Subcutaneous abdominal adipose tissue (tissue), 5 donors: ENCODE measurements at regions not wholly inside any gene's neighbourhood (a gene's known extent, or its start where the extent isn't known, plus 50 kb on each side); places are given as distances from the start of the nearest gene placed in this dataset.

Source experiments
- H3K27ac ChIP-seq: one replicate; pipeline ENCODE4 v1.7.0; 2013; ENCODE audit warnings: low read depth, mild to moderate bottlenecking, inconsistent platforms, low read length, moderate library complexity
- H3K27me3 ChIP-seq, 5 donors: one replicate each; pipeline ENCODE4 v1.7.0; 2013; ENCODE audit warnings: low read length in 5 of 5, inconsistent platforms in 1 of 5; ENCODE audit not compliant: control insufficient read depth in 5 of 5, insufficient read depth in 4 of 5
- H3K36me3 ChIP-seq, 5 donors: one replicate each; pipeline ENCODE4 v1.7.0; 2013; ENCODE audit warnings: low read length in 5 of 5; ENCODE audit not compliant: control insufficient read depth in 5 of 5, insufficient read depth in 5 of 5
- H3K4me1 ChIP-seq, 5 donors: one replicate each; pipeline ENCODE4 v1.7.0; 2013; ENCODE audit warnings: low read length in 5 of 5, mild to moderate bottlenecking in 3 of 5, moderate library complexity in 1 of 5; ENCODE audit not compliant: control insufficient read depth in 5 of 5, insufficient read depth in 5 of 5
- H3K4me3 ChIP-seq, 5 donors: one replicate each; pipeline ENCODE4 v1.7.0; 2013; ENCODE audit warnings: low read length in 5 of 5, low read depth in 1 of 5
- H3K9ac ChIP-seq, 5 donors: one replicate each; pipeline ENCODE4 v1.7.0; 2013; ENCODE audit warnings: low read length in 5 of 5, mild to moderate bottlenecking in 4 of 5, moderate library complexity in 3 of 5
- H3K9me3 ChIP-seq, 5 donors: one replicate each; pipeline ENCODE4 v1.7.0; 2013; ENCODE audit warnings: low read length in 5 of 5; ENCODE audit not compliant: control insufficient read depth in 5 of 5
- donor health status: healthy.
- donor health status: healthy.
- donor health status: healthy.
- donor health status: healthy.
- donor health status: healthy.

- Histone ChIP-seq H3K27me3 (peaks cover 0 to 18% (median 6%) of the 10 kb centered on the region in 5 donors), H3K9ac (no peak overlapping the region), H3K9me3 (no peaks in the 10 kb centered on the region), H3K4me1 (peaks cover 0 to 7% (median 0%) of the 10 kb centered on the region in 5 donors), H3K36me3 (no peaks in the 10 kb centered on the region), H3K27ac (no peak overlapping the region), H3K4me3 (no peak overlapping the region)
Observed at GRCh38 chr5:138649775-138650174, 74.6 kb upstream of the HSPA9 start.

- H3K9me3 ChIP-seq, result no peaks in the 10 kb centered on the region
- no peak overlapping the region for H3K27ac ChIP-seq
- H3K9ac ChIP-seq, result no peak overlapping the region
- H3K36me3 ChIP-seq, result no peaks in the 10 kb centered on the region
- H3K27me3 ChIP-seq, result peaks cover 0 to 18% (median 6%) of the 10 kb centered on the region in 5 donors
- peaks cover 0 to 5% (median 0%) of the 10 kb centered on the region in 5 donors for H3K4me1 ChIP-seq
- H3K4me3 ChIP-seq, result no peak overlapping the region
Observed at GRCh38 chr5:138649316-138649720, 74.1 kb upstream of the HSPA9 start.

- H3K27me3 ChIP-seq, result peaks cover 0 to 18% (median 6%) of the 10 kb centered on the region in 5 donors
- peaks cover 0 to 5% (median 0%) of the 10 kb centered on the region in 5 donors for H3K4me1 ChIP-seq
- no peaks in the 10 kb centered on the region for H3K36me3 ChIP-seq
- H3K27ac ChIP-seq, result no peak overlapping the region
- no peaks in the 10 kb centered on the region for H3K9me3 ChIP-seq
- no peak overlapping the region for H3K4me3 ChIP-seq
- peak overlapping the region in 1 of 5 donors; percentile 10 for H3K9ac ChIP-seq
Observed at GRCh38 chr5:138648841-138649240, 73.6 kb upstream of the HSPA9 start.

- Histone ChIP-seq H3K27ac (no peak overlapping the region), H3K4me3 (no peak overlapping the region), H3K27me3 (peaks cover 0 to 18% (median 6%) of the 10 kb centered on the region in 5 donors), H3K36me3 (no peaks in the 10 kb centered on the region), H3K4me1 (peaks cover 0 to 5% (median 0%) of the 10 kb centered on the region in 5 donors), H3K9me3 (no peaks in the 10 kb centered on the region), H3K9ac (no peak overlapping the region)
Observed at GRCh38 chr5:138647794-138648410, 72.7 kb upstream of the HSPA9 start.

GRCh38 chr5:138647261-138647788 is 72.1 kb upstream of the HSPA9 start:
- H3K27me3 ChIP-seq, result peaks cover 0 to 16% (median 6%) of the 10 kb centered on the region in 5 donors
- H3K4me3 ChIP-seq, result no peak overlapping the region
- H3K36me3 ChIP-seq, result no peaks in the 10 kb centered on the region
- H3K27ac ChIP-seq, result no peak overlapping the region
- H3K9ac ChIP-seq, result no peak overlapping the region
- peaks cover 0 to 5% (median 4%) of the 10 kb centered on the region in 5 donors for H3K4me1 ChIP-seq
- H3K9me3 ChIP-seq, result no peaks in the 10 kb centered on the region

GRCh38 chr5:138646671-138647070 is 71.5 kb upstream of the HSPA9 start:
- Histone ChIP-seq H3K36me3 (no peaks in the 10 kb centered on the region), H3K9me3 (no peaks in the 10 kb centered on the region), H3K27ac (no peak overlapping the region), H3K9ac (no peak overlapping the region), H3K4me1 (peaks cover 0 to 6% (median 5%) of the 10 kb centered on the region in 5 donors), H3K4me3 (no peak overlapping the region), H3K27me3 (peaks cover 0 to 15% (median 6%) of the 10 kb centered on the region in 5 donors)

GRCh38 chr5:138645778-138646575 is 70.8 kb upstream of the HSPA9 start:
- H3K4me3 ChIP-seq, result no peak overlapping the region
- H3K27ac ChIP-seq, result no peak overlapping the region

GRCh38 chr5:138643040-138643791 is 68.0 kb upstream of the HSPA9 start:
- no peaks in the 10 kb centered on the region for H3K9me3 ChIP-seq
- H3K36me3 ChIP-seq, result no peaks in the 10 kb centered on the region
- H3K27me3 ChIP-seq, result peaks cover 0 to 3% (median 0%) of the 10 kb centered on the region in 5 donors
- H3K27ac ChIP-seq, result no peak overlapping the region
- no peak overlapping the region for H3K9ac ChIP-seq
- peaks cover 0 to 13% (median 6%) of the 10 kb centered on the region in 5 donors for H3K4me1 ChIP-seq
- no peak overlapping the region for H3K4me3 ChIP-seq

More at GRCh38 chr5:138645778-138646575, 70.8 kb upstream of the HSPA9 start:
- no peaks in the 10 kb centered on the region for H3K9me3 ChIP-seq
- H3K36me3 ChIP-seq, result no peaks in the 10 kb centered on the region
- peaks cover 0 to 7% (median 5%) of the 10 kb centered on the region in 5 donors for H3K4me1 ChIP-seq
- H3K27me3 ChIP-seq, result peaks cover 0 to 12% (median 6%) of the 10 kb centered on the region in 5 donors
- H3K9ac ChIP-seq, result no peak overlapping the region

- Histone ChIP-seq H3K27me3 (peaks cover 0 to 3% (median 0%) of the 10 kb centered on the region in 5 donors), H3K9me3 (no peaks in the 10 kb centered on the region), H3K27ac (no peak overlapping the region), H3K36me3 (no peaks in the 10 kb centered on the region), H3K4me1 (peaks cover 0 to 8% (median 4%) of the 10 kb centered on the region in 5 donors), H3K9ac (no peak overlapping the region), H3K4me3 (no peak overlapping the region)
Observed at GRCh38 chr5:138641547-138642298, 66.5 kb upstream of the HSPA9 start.
